ENCODE measurements at regions not wholly inside any gene's neighbourhood (a gene's known extent, or its start where the extent isn't known, plus 50 kb on each side); places are given as distances from the start of the nearest gene placed in this dataset.

DNA sequence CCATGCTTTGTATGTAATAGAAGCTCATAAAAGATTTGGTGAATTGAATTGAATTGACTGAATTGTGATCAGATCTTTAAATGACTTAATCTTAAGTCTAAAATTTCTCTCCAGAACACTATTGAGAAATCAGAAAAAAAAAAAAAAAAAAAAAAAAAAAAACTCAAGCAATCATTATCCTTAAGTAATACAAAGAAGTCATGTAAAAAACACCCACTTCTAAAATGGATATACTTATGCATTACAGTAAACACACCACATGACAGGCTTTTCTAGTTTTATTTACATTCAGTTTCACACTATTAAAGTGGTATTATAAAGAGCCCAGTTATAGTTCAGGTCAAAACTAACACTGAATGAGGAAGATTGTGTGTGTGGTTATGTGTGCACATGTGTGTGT lies 84.9 kb upstream of the GLS start:
- Histone ChIP-seq H3K4me1 (ENCODE audit: control insufficient read depth, insufficient read depth, low read length) (no peaks in the 10 kb centered on the region; the same call in 1 of the 2 replicates), H3K27ac (ENCODE audit: low read length) (no peak overlapping the region), H3K36me3 (ENCODE audit: control insufficient read depth, insufficient read depth, low read length) (no peaks in the 10 kb centered on the region), H3K9me3 (ENCODE audit: control insufficient read depth, insufficient read depth, low read depth, low read length) (no peaks in the 10 kb centered on the region), H3K4me3 (ENCODE audit: low read depth in 2 of 2, low read length in 2 of 2) (no peak overlapping the region), H3K27me3 (ENCODE audit: control insufficient read depth, insufficient read depth, low read length) (no peaks in the 10 kb centered on the region)
- ChIA-PET POLR2A (interaction anchor here (0.7 kb wide), 1 partner anchor 143 kb away, joined by 8 read pairs; no protein-coding TSS in a partner anchor), CTCF (no interaction called here)
- DNase-seq (ENCODE audit: low read depth, low spot score) (no peak), ATAC-seq (no peak)
- no TSS peak for BruUV-seq (replicated peaks)
- TF ChIP-seq POLR2AphosphoS5 (IDR thresholded peaks at IDR 0.05; ENCODE audit: low read depth, low read length), result no peak
- TF ChIP-seq, protein P1, sequence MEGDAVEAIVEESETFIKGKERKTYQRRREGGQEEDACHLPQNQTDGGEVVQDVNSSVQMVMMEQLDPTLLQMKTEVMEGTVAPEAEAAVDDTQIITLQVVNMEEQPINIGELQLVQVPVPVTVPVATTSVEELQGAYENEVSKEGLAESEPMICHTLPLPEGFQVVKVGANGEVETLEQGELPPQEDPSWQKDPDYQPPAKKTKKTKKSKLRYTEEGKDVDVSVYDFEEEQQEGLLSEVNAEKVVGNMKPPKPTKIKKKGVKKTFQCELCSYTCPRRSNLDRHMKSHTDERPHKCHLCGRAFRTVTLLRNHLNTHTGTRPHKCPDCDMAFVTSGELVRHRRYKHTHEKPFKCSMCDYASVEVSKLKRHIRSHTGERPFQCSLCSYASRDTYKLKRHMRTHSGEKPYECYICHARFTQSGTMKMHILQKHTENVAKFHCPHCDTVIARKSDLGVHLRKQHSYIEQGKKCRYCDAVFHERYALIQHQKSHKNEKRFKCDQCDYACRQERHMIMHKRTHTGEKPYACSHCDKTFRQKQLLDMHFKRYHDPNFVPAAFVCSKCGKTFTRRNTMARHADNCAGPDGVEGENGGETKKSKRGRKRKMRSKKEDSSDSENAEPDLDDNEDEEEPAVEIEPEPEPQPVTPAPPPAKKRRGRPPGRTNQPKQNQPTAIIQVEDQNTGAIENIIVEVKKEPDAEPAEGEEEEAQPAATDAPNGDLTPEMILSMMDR (IDR thresholded peaks at IDR 0.05), result no peak
- no peak for TF ChIP-seq SIN3A (IDR thresholded peaks at IDR 0.05; ENCODE audit: borderline replicate concordance, insufficient read depth, low read depth, low read length)
- no peak for TF ChIP-seq TCF7L2 (IDR thresholded peaks at IDR 0.05; ENCODE audit: low read depth, low read length)
- in situ Hi-C loops (cut with HindIII; ENCODE audit: low pct_unique_long_range_greater_than_20kb, low sequenced_read_pairs), result no loop called here
- intact Hi-C loops (cut with micrococcal nuclease; ENCODE audit: unreplicated experiment), result no loop called here

GRCh38 chr2:190799999-190800398 lies 80.6 kb upstream of the GLS start:
- TF ChIP-seq TCF7L2 (IDR thresholded peaks at IDR 0.05; ENCODE audit: low read depth, low read length) (no peak), SIN3A (IDR thresholded peaks at IDR 0.05; ENCODE audit: borderline replicate concordance, insufficient read depth, low read depth, low read length) (no peak), REST (IDR thresholded peaks at IDR 0.05; ENCODE audit: insufficient read depth in 1 of 2, low read depth in 2 of 2, low read length in 1 of 2) (no peak), POLR2AphosphoS5 (IDR thresholded peaks at IDR 0.05; ENCODE audit: low read depth, low read length) (no peak)
- TF ChIP-seq, protein P1 (IDR thresholded peaks at IDR 0.05), result no peak
- POLR2A ChIA-PET, result no interaction called here

More at GRCh38 chr2:190799999-190800398, 80.6 kb upstream of the GLS start:
- Histone ChIP-seq H3K36me3 (ENCODE audit: control insufficient read depth, insufficient read depth, low read length) (no peaks in the 10 kb centered on the region), H3K9me3 (ENCODE audit: control insufficient read depth, insufficient read depth, low read depth, low read length) (no peaks in the 10 kb centered on the region), H3K27ac (ENCODE audit: low read length) (no peak overlapping the region), H3K4me1 (ENCODE audit: control insufficient read depth, insufficient read depth, low read length) (no peaks in the 10 kb centered on the region), H3K27me3 (ENCODE audit: control insufficient read depth, insufficient read depth, low read length) (no peaks in the 10 kb centered on the region), H3K4me3 (ENCODE audit: low read depth in 2 of 2, low read length in 2 of 2) (no peak overlapping the region)
- ATAC-seq (no peak), DNase-seq (ENCODE audit: low read depth, low spot score) (no peak)
- intact Hi-C loops (cut with micrococcal nuclease; ENCODE audit: unreplicated experiment), result loop anchor here (10.0 kb wide), 1 partner anchor 415 kb away; no protein-coding TSS in a partner anchor
- BruUV-seq (replicated peaks), result no TSS peak
- in situ Hi-C loops (cut with HindIII; ENCODE audit: low pct_unique_long_range_greater_than_20kb, low sequenced_read_pairs), result no loop called here
- CTCF ChIA-PET, result no interaction called here

Measured in Panc1 (cell line).